GM12891 (cell line): ENCODE measurements at regions not wholly inside any gene's neighbourhood (a gene's known extent, or its start where the extent isn't known, plus 50 kb on each side); places are given as distances from the start of the nearest gene placed in this dataset.

Experiments
- PAX5 ChIP-seq: IDR thresholded peaks from 2 replicates; pipeline ENCODE4 v1.6.1; 2011; ENCODE audit warnings: low read length, moderate library complexity, mild to moderate bottlenecking; ENCODE audit not compliant: insufficient read depth, severe bottlenecking
- POLR2A ChIP-seq: IDR thresholded peaks from 2 replicates; pipeline ENCODE4 v1.6.1; 2011; ENCODE audit warnings: low read depth, low read length, control low read depth
- POLR2AphosphoS5 ChIP-seq: IDR thresholded peaks from 2 replicates; pipeline ENCODE4 v1.6.1; 2011; ENCODE audit warnings: low read depth, low read length, control low read depth
- POU2F2 ChIP-seq: IDR thresholded peaks from 2 replicates; pipeline ENCODE4 v1.6.1; 2011; ENCODE audit warnings: low read depth, mild to moderate bottlenecking, control low read depth, low read length, moderate library complexity
- TAF1 ChIP-seq: IDR thresholded peaks from 2 replicates; pipeline ENCODE4 v1.6.1; 2011; ENCODE audit warnings: low read depth, low read length, control low read depth

DNA sequence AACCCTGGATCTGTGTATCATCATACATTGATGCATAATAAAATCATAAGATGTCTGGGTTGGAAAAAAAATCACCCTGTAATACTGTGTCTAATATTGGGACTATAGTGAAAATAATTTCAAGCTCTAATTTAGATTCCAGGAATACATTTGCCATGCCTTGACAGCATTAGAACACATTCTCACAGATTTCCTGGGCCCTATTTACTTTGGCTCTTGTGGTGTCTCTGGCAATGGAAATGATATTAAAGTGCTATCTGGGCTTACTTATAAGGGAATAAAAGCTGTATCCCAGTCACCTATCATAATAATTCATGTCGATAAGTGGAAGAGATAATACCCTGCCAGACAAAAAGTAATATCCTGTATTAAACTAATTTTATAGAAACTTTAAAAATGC is 472.0 kb downstream of the ZPLD1 start:
- TF ChIP-seq POLR2A (no peak), POLR2AphosphoS5 (no peak), TAF1 (no peak), POU2F2 (no peak), PAX5 (no peak)
